ENCODE measurements at regions not wholly inside any gene's neighbourhood (a gene's known extent, or its start where the extent isn't known, plus 50 kb on each side); places are given as distances from the start of the nearest gene placed in this dataset.

- DNase-seq (ENCODE audit: low spot score) = no peak
Measured at GRCh38 chr14:71362282-71362681, 455.0 kb downstream of the PCNX1 start.

GRCh38 chr14:71362920-71363584 is 455.8 kb downstream of the PCNX1 start:
- no peak for DNase-seq (ENCODE audit: low spot score)

- DNase-seq (ENCODE audit: low spot score) = no peak
Measured at GRCh38 chr14:71363946-71364925, 457.0 kb downstream of the PCNX1 start.

GRCh38 chr14:71365361-71365760 is 458.1 kb downstream of the PCNX1 start:
- DNase-seq (ENCODE audit: low spot score) = no peak

- DNase-seq (ENCODE audit: low spot score) = no peak
Measured at GRCh38 chr14:71366861-71367260, 459.6 kb downstream of the PCNX1 start.

GRCh38 chr14:71371711-71372396 is 464.6 kb downstream of the PCNX1 start:
- DNase-seq (ENCODE audit: low spot score) = peak; percentile 94

GRCh38 chr14:71372411-71372838 is 465.2 kb downstream of the PCNX1 start:
- peak; percentile 56 for DNase-seq (ENCODE audit: low spot score)

- DNase-seq (ENCODE audit: low spot score) = no peak
Measured at GRCh38 chr14:71373773-71374172, 466.5 kb downstream of the PCNX1 start.

GRCh38 chr14:71374989-71375388 is 467.7 kb downstream of the PCNX1 start:
- DNase-seq (ENCODE audit: low spot score) = no peak

GRCh38 chr14:71377099-71377498 is 469.8 kb downstream of the PCNX1 start:
- no peak for DNase-seq (ENCODE audit: low spot score)

GRCh38 chr14:71380271-71380670 is 473.0 kb downstream of the PCNX1 start:
- no peak for DNase-seq (ENCODE audit: low spot score)

- no peak for DNase-seq (ENCODE audit: low spot score)
Measured at GRCh38 chr14:71381814-71382213, 474.6 kb downstream of the PCNX1 start.

GRCh38 chr14:71382315-71382714 is 475.1 kb downstream of the PCNX1 start:
- no peak for DNase-seq (ENCODE audit: low spot score)

- no peak for DNase-seq (ENCODE audit: low spot score)
Measured at GRCh38 chr14:71383510-71383909, 476.3 kb downstream of the PCNX1 start.

- no peak for DNase-seq (ENCODE audit: low spot score)
Measured at GRCh38 chr14:71384007-71384845, 477.0 kb downstream of the PCNX1 start.

- no peak for DNase-seq (ENCODE audit: low spot score)
Measured at GRCh38 chr14:71387753-71388152, 480.5 kb downstream of the PCNX1 start.

- DNase-seq (ENCODE audit: low spot score) = no peak
Measured at GRCh38 chr14:71388336-71388735, 481.1 kb downstream of the PCNX1 start.

- no peak for DNase-seq (ENCODE audit: low spot score)
Measured at GRCh38 chr14:71388862-71389261, 481.6 kb downstream of the PCNX1 start.

- no peak for DNase-seq (ENCODE audit: low spot score)
Measured at GRCh38 chr14:71394386-71394785, 487.1 kb downstream of the PCNX1 start.

- peak; percentile 30 for DNase-seq (ENCODE audit: low spot score)
Measured at GRCh38 chr14:71395151-71395604, 487.9 kb downstream of the PCNX1 start.

GRCh38 chr14:71395636-71396035 is 488.4 kb downstream of the PCNX1 start:
- DNase-seq (ENCODE audit: low spot score) = no peak

Data from RKO (cell line).